ENCODE measurements at regions not wholly inside any gene's neighbourhood (a gene's known extent, or its start where the extent isn't known, plus 50 kb on each side); places are given as distances from the start of the nearest gene placed in this dataset.

DNA sequence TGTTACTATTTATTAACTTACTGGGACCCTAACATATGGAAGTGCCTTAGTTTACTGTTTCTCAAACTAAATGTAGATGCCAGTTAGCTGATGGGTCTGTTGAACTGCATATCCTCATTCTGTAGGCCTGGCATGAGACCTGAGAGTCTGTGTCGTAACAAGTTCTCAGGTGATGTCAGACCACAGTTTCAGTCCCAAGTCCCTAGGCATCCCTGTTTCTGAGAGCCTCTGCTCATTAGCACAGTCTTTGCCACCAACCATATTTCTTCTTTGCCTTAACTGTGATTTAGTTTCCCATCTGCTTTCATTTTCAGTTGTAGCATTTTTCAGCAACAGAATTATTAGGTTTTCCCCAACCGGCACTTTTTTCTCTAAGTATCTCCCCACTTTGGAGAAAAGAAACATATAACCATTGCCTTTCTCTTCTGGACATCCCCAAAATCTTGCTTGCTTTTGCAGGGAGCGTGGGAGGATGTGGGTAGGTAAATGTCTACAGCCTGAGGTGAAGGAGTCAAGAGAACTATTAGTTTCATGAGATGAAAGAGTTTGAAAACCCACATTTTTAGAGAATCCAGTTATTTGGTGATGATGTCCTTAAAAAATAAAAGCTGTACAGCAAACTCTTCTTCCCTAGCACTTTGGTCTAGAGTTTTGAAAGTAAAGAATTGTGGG lies 74.6 kb downstream of the NUDT12 start:
- TF ChIP-seq, protein P1, sequence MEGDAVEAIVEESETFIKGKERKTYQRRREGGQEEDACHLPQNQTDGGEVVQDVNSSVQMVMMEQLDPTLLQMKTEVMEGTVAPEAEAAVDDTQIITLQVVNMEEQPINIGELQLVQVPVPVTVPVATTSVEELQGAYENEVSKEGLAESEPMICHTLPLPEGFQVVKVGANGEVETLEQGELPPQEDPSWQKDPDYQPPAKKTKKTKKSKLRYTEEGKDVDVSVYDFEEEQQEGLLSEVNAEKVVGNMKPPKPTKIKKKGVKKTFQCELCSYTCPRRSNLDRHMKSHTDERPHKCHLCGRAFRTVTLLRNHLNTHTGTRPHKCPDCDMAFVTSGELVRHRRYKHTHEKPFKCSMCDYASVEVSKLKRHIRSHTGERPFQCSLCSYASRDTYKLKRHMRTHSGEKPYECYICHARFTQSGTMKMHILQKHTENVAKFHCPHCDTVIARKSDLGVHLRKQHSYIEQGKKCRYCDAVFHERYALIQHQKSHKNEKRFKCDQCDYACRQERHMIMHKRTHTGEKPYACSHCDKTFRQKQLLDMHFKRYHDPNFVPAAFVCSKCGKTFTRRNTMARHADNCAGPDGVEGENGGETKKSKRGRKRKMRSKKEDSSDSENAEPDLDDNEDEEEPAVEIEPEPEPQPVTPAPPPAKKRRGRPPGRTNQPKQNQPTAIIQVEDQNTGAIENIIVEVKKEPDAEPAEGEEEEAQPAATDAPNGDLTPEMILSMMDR (IDR thresholded peaks at IDR 0.05 in 4 of 5, conservative IDR thresholded peaks at IDR 0.05 in 1 of 5) = no peak
- no peak for TF ChIP-seq POLR2A (IDR thresholded peaks at IDR 0.05)

Data from gastrocnemius medialis (tissue), 4 donors.